Effector memory CD8-positive, alpha-beta T cell (primary cell): ENCODE measurements at regions not wholly inside any gene's neighbourhood (a gene's known extent, or its start where the extent isn't known, plus 50 kb on each side); places are given as distances from the start of the nearest gene placed in this dataset.
"Not testable (repeated sequence)": the region's sequence is repeated elsewhere in the genome, so short reads cannot be mapped to it uniquely, and the experiment has no call there.

Source experiments
- ATAC-seq: fragments of 150-1000 bp; cut with Tn5 transposase; replicated peaks from 2 replicates; pipeline ENCODE4 v1.10.0; 2021; ENCODE audit warnings: mild to moderate bottlenecking, moderate library complexity
- DNase-seq, 3 experiments: peaks; one replicate each; pipeline ENCODE4 v3.0.0; 2021
- H3K27ac Mint-ChIP-seq, 2 donors: one replicate each; pipeline ENCODE4 v1.8.0; 2022; ENCODE audit warnings: mild to moderate bottlenecking in 2 of 2, mixed read lengths in 2 of 2, moderate library complexity in 2 of 2
- H3K27me3 Mint-ChIP-seq, 2 donors: one replicate each; pipeline ENCODE4 v1.8.0; 2022; ENCODE audit warnings: mixed read lengths in 2 of 2
- H3K36me3 Mint-ChIP-seq: one replicate; pipeline ENCODE4 v1.8.0; 2022; ENCODE audit warnings: mild to moderate bottlenecking, moderate library complexity, mixed read lengths; ENCODE audit not compliant: insufficient read depth
- H3K4me1 Mint-ChIP-seq, 2 donors: one replicate each; pipeline ENCODE4 v1.8.0; 2022; ENCODE audit warnings: low read depth in 2 of 2, mixed read lengths in 2 of 2
- H3K4me3 Mint-ChIP-seq, 2 donors: one replicate each; pipeline ENCODE4 v1.8.0; 2022; ENCODE audit warnings: mild to moderate bottlenecking in 2 of 2, mixed read lengths in 2 of 2, moderate library complexity in 2 of 2
- H3K9me3 Mint-ChIP-seq, 2 donors: one replicate each; pipeline ENCODE4 v1.8.0; 2022; ENCODE audit warnings: mixed read lengths in 2 of 2

- Mint-ChIP-seq H3K9me3 (no peaks in the 10 kb centered on the region), H3K27ac (no peak overlapping the region), H3K27me3 (no peaks in the 10 kb centered on the region), H3K36me3 (peaks cover 3% of the 10 kb centered on the region), H3K4me1 (no peaks in the 10 kb centered on the region), H3K4me3 (no peak overlapping the region)
- ATAC-seq: no peak
- no peak for DNase-seq
Measured at GRCh38 chr1:99361406-99361805, 97.1 kb downstream of the PLPPR4 start.

- H3K27ac Mint-ChIP-seq: no peak overlapping the region
- ATAC-seq (no peak), DNase-seq (no peak)
- H3K27me3 Mint-ChIP-seq: no peaks in the 10 kb centered on the region
- H3K4me3 Mint-ChIP-seq: no peak overlapping the region
- H3K9me3 Mint-ChIP-seq: no peaks in the 10 kb centered on the region
- no peaks in the 10 kb centered on the region for H3K36me3 Mint-ChIP-seq
- H3K4me1 Mint-ChIP-seq: no peaks in the 10 kb centered on the region
Measured at GRCh38 chr1:99363531-99363930, 99.2 kb downstream of the PLPPR4 start.

- ATAC-seq (no peak), DNase-seq (no peak)
- Mint-ChIP-seq H3K27ac (no peak overlapping the region), H3K4me1 (no peaks in the 10 kb centered on the region), H3K27me3 (no peaks in the 10 kb centered on the region), H3K36me3 (no peaks in the 10 kb centered on the region), H3K9me3 (peaks cover 0 to 5% of the 10 kb centered on the region in 2 donors), H3K4me3 (no peak overlapping the region)
Measured at GRCh38 chr1:99365141-99365540, 100.8 kb downstream of the PLPPR4 start.

- no peaks in the 10 kb centered on the region for H3K27me3 Mint-ChIP-seq
- no peaks in the 10 kb centered on the region for H3K36me3 Mint-ChIP-seq
- H3K9me3 Mint-ChIP-seq: peaks cover 0 to 5% of the 10 kb centered on the region in 2 donors
- H3K4me3 Mint-ChIP-seq: no peak overlapping the region
- no peak overlapping the region for H3K27ac Mint-ChIP-seq
- DNase-seq: no peak
- H3K4me1 Mint-ChIP-seq: no peaks in the 10 kb centered on the region
- ATAC-seq: no peak
Measured at GRCh38 chr1:99365545-99365944, 101.3 kb downstream of the PLPPR4 start.

- ATAC-seq (no peak), DNase-seq (no peak)
- no peak overlapping the region for H3K4me3 Mint-ChIP-seq
- no peaks in the 10 kb centered on the region for H3K27me3 Mint-ChIP-seq
- no peak overlapping the region for H3K27ac Mint-ChIP-seq
- peaks cover 0 to 3% of the 10 kb centered on the region in 2 donors for H3K4me1 Mint-ChIP-seq
- no peaks in the 10 kb centered on the region for H3K36me3 Mint-ChIP-seq
- H3K9me3 Mint-ChIP-seq: peaks cover 0 to 5% of the 10 kb centered on the region in 2 donors
Measured at GRCh38 chr1:99369154-99369553, 104.9 kb downstream of the PLPPR4 start.

GRCh38 chr1:99370476-99370875 is 106.2 kb downstream of the PLPPR4 start:
- peaks cover 0 to 5% of the 10 kb centered on the region in 2 donors for H3K9me3 Mint-ChIP-seq
- no peak for DNase-seq
- no peaks in the 10 kb centered on the region for H3K27me3 Mint-ChIP-seq
- peaks cover 0 to 3% of the 10 kb centered on the region in 2 donors for H3K4me1 Mint-ChIP-seq
- no peak overlapping the region for H3K27ac Mint-ChIP-seq
- H3K36me3 Mint-ChIP-seq: no peaks in the 10 kb centered on the region
- no peak for ATAC-seq
- H3K4me3 Mint-ChIP-seq: no peak overlapping the region

- Mint-ChIP-seq H3K4me1 (peaks cover 0 to 3% of the 10 kb centered on the region in 2 donors), H3K27me3 (no peaks in the 10 kb centered on the region), H3K36me3 (no peaks in the 10 kb centered on the region), H3K27ac (no peak overlapping the region), H3K4me3 (no peak overlapping the region), H3K9me3 (peaks cover 0 to 5% of the 10 kb centered on the region in 2 donors)
- no peak for ATAC-seq
- no peak for DNase-seq
Measured at GRCh38 chr1:99371413-99371812, 107.1 kb downstream of the PLPPR4 start.

GRCh38 chr1:99374109-99374508 is 109.8 kb downstream of the PLPPR4 start:
- no peaks in the 10 kb centered on the region for H3K36me3 Mint-ChIP-seq
- H3K4me3 Mint-ChIP-seq: no peak overlapping the region
- ATAC-seq (no peak), DNase-seq (no peak)
- no peak overlapping the region for H3K27ac Mint-ChIP-seq
- H3K27me3 Mint-ChIP-seq: no peaks in the 10 kb centered on the region
- peaks cover 0 to 3% of the 10 kb centered on the region in 2 donors for H3K4me1 Mint-ChIP-seq
- H3K9me3 Mint-ChIP-seq: peaks cover under 1 to 1% of the 10 kb centered on the region in 2 donors

- not testable (repeated sequence) for H3K36me3 Mint-ChIP-seq, H3K4me3 Mint-ChIP-seq, H3K4me1 Mint-ChIP-seq, DNase-seq, ATAC-seq, H3K9me3 Mint-ChIP-seq, H3K27ac Mint-ChIP-seq, H3K27me3 Mint-ChIP-seq
Measured at GRCh38 chr1:99374693-99375092, 110.4 kb downstream of the PLPPR4 start.

- Mint-ChIP-seq H3K27ac (no peak overlapping the region), H3K36me3 (no peaks in the 10 kb centered on the region), H3K4me3 (no peak overlapping the region), H3K4me1 (no peaks in the 10 kb centered on the region), H3K27me3 (no peaks in the 10 kb centered on the region), H3K9me3 (peaks cover 0 to 3% of the 10 kb centered on the region in 2 donors)
- ATAC-seq: no peak
- DNase-seq: no peak
Measured at GRCh38 chr1:99384021-99384420, 119.7 kb downstream of the PLPPR4 start.

GRCh38 chr1:99385852-99386251 is 121.6 kb downstream of the PLPPR4 start:
- no peak overlapping the region for H3K4me3 Mint-ChIP-seq
- H3K27ac Mint-ChIP-seq: no peak overlapping the region
- no peaks in the 10 kb centered on the region for H3K36me3 Mint-ChIP-seq
- H3K4me1 Mint-ChIP-seq: no peaks in the 10 kb centered on the region
- ATAC-seq (no peak), DNase-seq (no peak)
- no peaks in the 10 kb centered on the region for H3K27me3 Mint-ChIP-seq
- H3K9me3 Mint-ChIP-seq: peaks cover 0 to 3% of the 10 kb centered on the region in 2 donors

GRCh38 chr1:99396389-99396788 is 132.1 kb downstream of the PLPPR4 start:
- no peak for ATAC-seq
- no peaks in the 10 kb centered on the region for H3K36me3 Mint-ChIP-seq

GRCh38 chr1:99397029-99397428 is 132.7 kb downstream of the PLPPR4 start:
- H3K4me1 Mint-ChIP-seq: no peaks in the 10 kb centered on the region
- no peak overlapping the region for H3K4me3 Mint-ChIP-seq
- DNase-seq (no peak), ATAC-seq (no peak)
- no peaks in the 10 kb centered on the region for H3K27me3 Mint-ChIP-seq
- H3K9me3 Mint-ChIP-seq: peaks cover 0 to 1% of the 10 kb centered on the region in 2 donors
- H3K27ac Mint-ChIP-seq: no peak overlapping the region
- no peaks in the 10 kb centered on the region for H3K36me3 Mint-ChIP-seq

More at GRCh38 chr1:99396389-99396788, 132.1 kb downstream of the PLPPR4 start:
- Mint-ChIP-seq H3K27ac (no peak overlapping the region), H3K4me1 (no peaks in the 10 kb centered on the region), H3K4me3 (no peak overlapping the region), H3K9me3 (peaks cover 0 to 1% of the 10 kb centered on the region in 2 donors), H3K27me3 (no peaks in the 10 kb centered on the region)
- no peak for DNase-seq

- no peaks in the 10 kb centered on the region for H3K4me1 Mint-ChIP-seq
- H3K27ac Mint-ChIP-seq: no peak overlapping the region
- no peak overlapping the region for H3K4me3 Mint-ChIP-seq
- ATAC-seq (no peak), DNase-seq (no peak)
- peaks cover 0 to under 1% of the 10 kb centered on the region in 2 donors for H3K9me3 Mint-ChIP-seq
- no peaks in the 10 kb centered on the region for H3K27me3 Mint-ChIP-seq
- no peaks in the 10 kb centered on the region for H3K36me3 Mint-ChIP-seq
Measured at GRCh38 chr1:99397863-99398262, 133.6 kb downstream of the PLPPR4 start.

GRCh38 chr1:99401556-99401955 is 137.3 kb downstream of the PLPPR4 start:
- not testable (repeated sequence) for H3K4me1 Mint-ChIP-seq, H3K27ac Mint-ChIP-seq, ATAC-seq, DNase-seq, H3K9me3 Mint-ChIP-seq, H3K4me3 Mint-ChIP-seq, H3K36me3 Mint-ChIP-seq, H3K27me3 Mint-ChIP-seq
